ENCODE measurements at regions not wholly inside any gene's neighbourhood (a gene's known extent, or its start where the extent isn't known, plus 50 kb on each side); places are given as distances from the start of the nearest gene placed in this dataset.

GRCh38 chr14:38790916-38791315 is 312.1 kb downstream of the SEC23A start:
- Histone ChIP-seq H3K23ac (ENCODE audit: insufficient read length) (no peak overlapping the region), H3K23me2 (ENCODE audit: low read depth, low read length) (no peaks in the 10 kb centered on the region; the same call in 1 of the 2 replicates), H3K4me3 (ENCODE audit: extremely low read depth in 1 of 4, insufficient read depth in 2 of 4, low read depth in 3 of 4, low read length in 4 of 4) (no peak overlapping the region), H4K20me1 (replicated peaks in 1 of 2; ENCODE audit: control insufficient read depth in 1 of 2, insufficient read depth in 2 of 2, low read length in 2 of 2) (no peaks in the 10 kb centered on the region), H3K4me2 (ENCODE audit: insufficient read depth in 1 of 2, low read depth in 2 of 2, low read length in 2 of 2) (no peak overlapping the region), H3K27ac (ENCODE audit: low read depth, low read length) (no peak overlapping the region), H3K9ac (replicated peaks in 1 of 4; ENCODE audit: extremely low read depth in 1 of 4, low read depth in 3 of 4, low read length in 3 of 4) (no peak overlapping the region), H3K27me3 (replicated peaks in 1 of 4; ENCODE audit: control insufficient read depth in 3 of 4, extremely low read depth in 1 of 4, insufficient read depth in 3 of 4, low read length in 3 of 4) (no peaks in the 10 kb centered on the region), H3K36me3 (ENCODE audit: control insufficient read depth in 2 of 4, insufficient read depth in 4 of 4, low read length in 3 of 4) (no peaks in the 10 kb centered on the region), H2BK5ac (ENCODE audit: low read depth, low read length) (no peak overlapping the region), H3K4me1 (replicated peaks in 1 of 4; ENCODE audit: control insufficient read depth in 3 of 4, insufficient read depth in 4 of 4, low read length in 3 of 4) (peaks cover 2 to 8% (median 6%) of the 10 kb centered on the region in 4 experiments), H3K9me3 (ENCODE audit: insufficient read depth in 2 of 2, low read depth in 1 of 2, low read length in 1 of 2) (no peaks in the 10 kb centered on the region), H2BK12ac (ENCODE audit: low read depth, low read length) (no peak overlapping the region), H3K18ac (ENCODE audit: extremely low read depth, low read length) (no peak overlapping the region), H2AFZ (ENCODE audit: low read length) (no peak overlapping the region), H3K56ac (replicated peaks; ENCODE audit: insufficient read length, low read depth, low read length) (no peak overlapping the region), H2AK5ac (ENCODE audit: low read depth, low read length) (no peak overlapping the region), H3K79me1 (ENCODE audit: low read depth, low read length) (no peaks in the 10 kb centered on the region), H2BK20ac (ENCODE audit: low read length) (no peak overlapping the region), H2BK15ac (ENCODE audit: low read length) (no peak overlapping the region), H3K14ac (ENCODE audit: insufficient read length) (no peak overlapping the region), H4K8ac (ENCODE audit: extremely low read depth, insufficient read depth, low read length) (no peak overlapping the region), H3K4ac (replicated peaks; ENCODE audit: insufficient read length, low read depth, low read length) (no peak overlapping the region), H4K91ac (replicated peaks; ENCODE audit: insufficient read length, low read length) (no peak overlapping the region), H4K5ac (ENCODE audit: insufficient read length, low read depth, low read length) (no peak overlapping the region), H2BK120ac (replicated peaks; ENCODE audit: low read depth, low read length) (no peak overlapping the region), H3K79me2 (ENCODE audit: control insufficient read depth in 1 of 2, insufficient read depth in 2 of 2, low read length in 2 of 2) (no peaks in the 10 kb centered on the region)
- FAIRE-seq (no peak), DNase-seq (ENCODE audit: low read depth in 1 of 2, low spot score in 2 of 2) (no peak)
- WGBS, 2 experiments (ENCODE audit: extremely low coverage in 1 of 2, insufficient coverage in 1 of 2, insufficient read length in 1 of 2, insufficient replicate concordance in 2 of 2, low coverage in 1 of 2, low lambda C conversion rate in 2 of 2, missing lambda C conversion rate in 1 of 2): 76% methylated on average over 3 of the region's 3 CpGs; no CpG with 5 or more reads in 1 of the 2 experiments
- ChIA-PET POLR2A (ENCODE audit: partially characterized antibody) (no interaction called here), CTCF (ENCODE audit: partially characterized antibody) (interaction anchor here (1.4 kb wide), 1 partner anchor 10 kb away, joined by 5 read pairs; no protein-coding TSS in a partner anchor)
- TF ChIP-seq RXRA (IDR thresholded peaks at IDR 0.05; ENCODE audit: insufficient read depth, low read depth, low read length) (no peak), SP4 (IDR thresholded peaks at IDR 0.05; ENCODE audit: low read length) (no peak), SIX5 (IDR thresholded peaks at IDR 0.05; ENCODE audit: low read depth, low read length) (no peak), TCF12 (IDR thresholded peaks at IDR 0.05; ENCODE audit: low read depth, low read length) (no peak), TEAD4 (IDR thresholded peaks at IDR 0.05; ENCODE audit: low read depth, low read length) (no peak), CHD1 (IDR thresholded peaks at IDR 0.05; ENCODE audit: low read depth, low read length) (no peak), E2F6 (IDR thresholded peaks at IDR 0.05) (no peak), CHD2 (IDR thresholded peaks at IDR 0.05; ENCODE audit: low read length) (no peak), MAX (IDR thresholded peaks at IDR 0.05) (no peak), JUND (IDR thresholded peaks at IDR 0.05; ENCODE audit: low read length) (no peak), NANOG (IDR thresholded peaks at IDR 0.05; ENCODE audit: insufficient read depth, low read depth, low read length, poor library complexity, severe bottlenecking) (no peak), POLR2AphosphoS5 (IDR thresholded peaks at IDR 0.05; ENCODE audit: low read depth, low read length) (no peak), YY1 (IDR thresholded peaks at IDR 0.05; ENCODE audit: low read depth, low read length) (no peak), BACH1 (IDR thresholded peaks at IDR 0.05; ENCODE audit: low read length) (no peak), MAFK (IDR thresholded peaks at IDR 0.05; ENCODE audit: low read depth, low read length) (no peak), POLR2A (IDR thresholded peaks at IDR 0.05; ENCODE audit: control extremely low read depth in 1 of 2, low read depth in 2 of 2, low read length in 2 of 2) (no peak), GABPA (IDR thresholded peaks at IDR 0.05; ENCODE audit: borderline replicate concordance, insufficient read depth, low read length) (no peak)

Measured in H1 (cell line).